Esophagus squamous epithelium (tissue), 4 donors: ENCODE measurements at regions not wholly inside any gene's neighbourhood (a gene's known extent, or its start where the extent isn't known, plus 50 kb on each side); places are given as distances from the start of the nearest gene placed in this dataset.

Source experiments
- POLR2A ChIP-seq, 4 donors: fragments of 450-650 bp; IDR thresholded peaks; one replicate each; pipeline ENCODE4 v1.6.1; 2017; ENCODE audit warnings: antibody characterized with exemption in 4 of 4, mild to moderate bottlenecking in 4 of 4, moderate library complexity in 3 of 4
- TF ChIP-seq, protein P1 (sequence below), 6 experiments: fragments of 450-650 bp in 4 of 6; fragments of 200-600 bp in 2 of 6; sonication (generic) in 2 of 6; IDR thresholded peaks; one replicate each; pipeline ENCODE4 v1.5.1; 2016 to 2019; ENCODE audit warnings: antibody characterized with exemption in 6 of 6, mild to moderate bottlenecking in 4 of 6, moderate library complexity in 4 of 6

- no peak for TF ChIP-seq POLR2A (IDR thresholded peaks at IDR 0.05)
- TF ChIP-seq, protein P1, sequence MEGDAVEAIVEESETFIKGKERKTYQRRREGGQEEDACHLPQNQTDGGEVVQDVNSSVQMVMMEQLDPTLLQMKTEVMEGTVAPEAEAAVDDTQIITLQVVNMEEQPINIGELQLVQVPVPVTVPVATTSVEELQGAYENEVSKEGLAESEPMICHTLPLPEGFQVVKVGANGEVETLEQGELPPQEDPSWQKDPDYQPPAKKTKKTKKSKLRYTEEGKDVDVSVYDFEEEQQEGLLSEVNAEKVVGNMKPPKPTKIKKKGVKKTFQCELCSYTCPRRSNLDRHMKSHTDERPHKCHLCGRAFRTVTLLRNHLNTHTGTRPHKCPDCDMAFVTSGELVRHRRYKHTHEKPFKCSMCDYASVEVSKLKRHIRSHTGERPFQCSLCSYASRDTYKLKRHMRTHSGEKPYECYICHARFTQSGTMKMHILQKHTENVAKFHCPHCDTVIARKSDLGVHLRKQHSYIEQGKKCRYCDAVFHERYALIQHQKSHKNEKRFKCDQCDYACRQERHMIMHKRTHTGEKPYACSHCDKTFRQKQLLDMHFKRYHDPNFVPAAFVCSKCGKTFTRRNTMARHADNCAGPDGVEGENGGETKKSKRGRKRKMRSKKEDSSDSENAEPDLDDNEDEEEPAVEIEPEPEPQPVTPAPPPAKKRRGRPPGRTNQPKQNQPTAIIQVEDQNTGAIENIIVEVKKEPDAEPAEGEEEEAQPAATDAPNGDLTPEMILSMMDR (IDR thresholded peaks at IDR 0.05): no peak
Measured at GRCh38 chr5:86716121-86716520, 98.4 kb downstream of the COX7C start.
